ENCODE measurements at regions not wholly inside any gene's neighbourhood (a gene's known extent, or its start where the extent isn't known, plus 50 kb on each side); places are given as distances from the start of the nearest gene placed in this dataset.

- no peak for TF ChIP-seq CTCF (IDR thresholded peaks at IDR 0.05)
- TF ChIP-seq POLR2A (IDR thresholded peaks at IDR 0.05): no peak
Observed at GRCh38 chr3:181629029-181629428, 82.7 kb upstream of the SOX2 start.

Data from tibial nerve (tissue), 3 donors.